Esophagus (tissue), 2 donors: ENCODE measurements at regions not wholly inside any gene's neighbourhood (a gene's known extent, or its start where the extent isn't known, plus 50 kb on each side); places are given as distances from the start of the nearest gene placed in this dataset.

Experiments used
- H3K27ac ChIP-seq, 2 donors: one replicate each; pipeline ENCODE4 v1.5.1; 2013; ENCODE audit warnings: low read depth in 2 of 2, mild to moderate bottlenecking in 2 of 2, inconsistent platforms in 1 of 2, low read length in 1 of 2, moderate library complexity in 1 of 2
- H3K27me3 ChIP-seq, 2 donors: one replicate each; pipeline ENCODE4 v1.6.1; 2013; ENCODE audit warnings: low read length in 2 of 2, control low read depth in 1 of 2, mild to moderate bottlenecking in 1 of 2; ENCODE audit not compliant: insufficient read depth in 2 of 2, control insufficient read depth in 1 of 2
- H3K36me3 ChIP-seq, 2 donors: one replicate each; pipeline ENCODE4 v1.6.1; 2013; ENCODE audit warnings: low read length in 1 of 2; ENCODE audit not compliant: control insufficient read depth in 2 of 2, insufficient read depth in 2 of 2
- H3K4me1 ChIP-seq, 2 donors: one replicate each; pipeline ENCODE4 v1.6.1; 2013; ENCODE audit warnings: low read length in 1 of 2; ENCODE audit not compliant: control insufficient read depth in 2 of 2, insufficient read depth in 2 of 2
- H3K4me3 ChIP-seq, 2 donors: one replicate each; pipeline ENCODE4 v1.5.1; 2013; ENCODE audit warnings: low read length in 2 of 2, mild to moderate bottlenecking in 2 of 2, low read depth in 1 of 2, moderate library complexity in 1 of 2
- H3K9me3 ChIP-seq, 2 donors: one replicate each; pipeline ENCODE4 v1.6.1; 2013; ENCODE audit warnings: mild to moderate bottlenecking in 2 of 2, low read depth in 1 of 2, low read length in 1 of 2, moderate library complexity in 1 of 2; ENCODE audit not compliant: control insufficient read depth in 2 of 2, insufficient read depth in 1 of 2
- WGBS, 2 donors: extraction: QIAGEN DNeasy Blood & Tissue Kit; methylation state at CpG; one replicate each; pipeline ENCODE4 v1.1.7; 2013; 5-methylcytosine and 5-hydroxymethylcytosine counted together
- donor health status: healthy with polysubstance abuse.
- donor health status: Bipolar disorder and iron deficiency.

GRCh38 chr19:30854661-30855060 lies 482.5 kb downstream of the ZNF536 start:
- 79 to 91% methylated on average over 4 of the region's 4 CpGs for WGBS, 2 donors
- no peak overlapping the region for H3K27ac ChIP-seq
- no peaks in the 10 kb centered on the region for H3K4me1 ChIP-seq
- H3K36me3 ChIP-seq = no peaks in the 10 kb centered on the region
- peaks cover 0 to 1% of the 10 kb centered on the region in 2 donors for H3K9me3 ChIP-seq
- no peak overlapping the region for H3K4me3 ChIP-seq
- no peaks in the 10 kb centered on the region for H3K27me3 ChIP-seq

- H3K4me3 ChIP-seq = no peak overlapping the region
- no peaks in the 10 kb centered on the region for H3K27me3 ChIP-seq
- no peaks in the 10 kb centered on the region for H3K9me3 ChIP-seq
- 72 to 77% methylated on average over 1 of the region's 1 CpG for WGBS, 2 donors
- no peak overlapping the region for H3K27ac ChIP-seq
- H3K4me1 ChIP-seq = no peaks in the 10 kb centered on the region
- no peaks in the 10 kb centered on the region for H3K36me3 ChIP-seq
Measured at GRCh38 chr19:30854207-30854606, 482.0 kb downstream of the ZNF536 start.

GRCh38 chr19:30853036-30853435 lies 480.9 kb downstream of the ZNF536 start:
- Histone ChIP-seq H3K27ac (no peak overlapping the region), H3K4me1 (no peaks in the 10 kb centered on the region), H3K27me3 (no peaks in the 10 kb centered on the region), H3K36me3 (no peaks in the 10 kb centered on the region), H3K9me3 (no peaks in the 10 kb centered on the region), H3K4me3 (no peak overlapping the region)
- WGBS, 2 donors = 87 to 91% methylated on average over 3 of the region's 3 CpGs

- Histone ChIP-seq H3K36me3 (no peaks in the 10 kb centered on the region), H3K27ac (no peak overlapping the region), H3K4me1 (no peaks in the 10 kb centered on the region), H3K27me3 (no peaks in the 10 kb centered on the region), H3K4me3 (no peak overlapping the region), H3K9me3 (no peaks in the 10 kb centered on the region)
- WGBS, 2 donors = 88 to 89% methylated on average over 10 of the region's 10 CpGs
Measured at GRCh38 chr19:30852168-30852567, 480.0 kb downstream of the ZNF536 start.

DNA sequence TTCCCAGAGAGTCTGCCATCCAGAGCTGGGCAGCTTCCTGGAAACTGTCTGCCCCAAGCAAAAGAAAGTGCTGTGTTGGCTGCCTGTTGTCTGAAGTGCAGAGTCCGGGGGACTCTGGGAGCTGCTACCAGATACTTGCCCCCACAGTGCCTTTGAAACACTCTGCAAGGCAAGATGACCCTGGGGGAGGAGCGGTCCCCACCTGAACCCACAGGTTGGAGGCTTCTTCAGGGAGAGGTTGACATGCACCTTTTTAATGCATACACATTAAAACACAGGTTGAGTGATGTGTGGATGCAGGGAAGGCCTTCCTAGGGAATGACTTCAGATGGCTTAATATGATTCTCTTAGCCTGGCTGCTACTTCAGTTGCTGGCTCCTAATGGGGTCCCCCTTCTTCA lies 479.5 kb downstream of the ZNF536 start:
- Histone ChIP-seq H3K4me1 (no peaks in the 10 kb centered on the region), H3K27me3 (no peaks in the 10 kb centered on the region), H3K4me3 (no peak overlapping the region), H3K9me3 (no peaks in the 10 kb centered on the region), H3K36me3 (no peaks in the 10 kb centered on the region), H3K27ac (no peak overlapping the region)
- 85 to 88% methylated on average over 2 of the region's 2 CpGs for WGBS, 2 donors

DNA sequence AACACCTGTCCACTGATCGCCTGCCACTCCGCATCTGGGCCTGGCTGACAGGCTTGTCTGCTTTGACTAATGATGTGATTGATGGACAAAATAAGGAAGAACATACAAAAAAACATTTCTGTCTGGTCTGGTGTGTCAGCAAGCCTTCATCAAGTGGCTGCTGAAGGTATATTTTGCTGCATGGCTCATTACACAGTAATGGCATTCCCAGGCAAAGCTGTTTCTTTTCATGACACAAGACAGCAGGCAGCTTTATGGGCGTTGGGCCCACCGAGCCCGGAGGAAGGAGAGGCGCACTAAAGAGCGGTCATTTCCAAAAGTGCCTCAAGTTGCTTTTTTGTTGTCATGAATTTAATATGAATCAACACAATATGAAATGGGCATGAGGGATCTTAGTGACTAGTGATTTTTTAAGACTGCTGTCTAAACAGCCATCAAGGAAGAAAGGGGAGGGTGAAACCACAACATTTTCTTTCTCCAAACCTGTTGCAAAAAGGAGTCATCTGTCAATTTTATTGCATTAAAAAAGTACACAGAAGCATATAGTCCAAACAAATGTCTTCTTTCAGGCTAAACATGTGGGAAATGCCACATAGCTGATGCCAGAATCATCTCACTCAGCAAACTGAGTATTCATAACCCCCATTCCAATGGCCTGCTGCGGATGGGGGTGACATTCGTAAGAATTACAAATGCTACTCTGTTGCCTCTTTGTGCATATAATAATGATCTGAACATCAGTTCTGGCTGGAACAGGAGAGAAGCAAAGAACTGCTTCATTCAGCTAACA lies 476.6 kb downstream of the ZNF536 start:
- Histone ChIP-seq H3K9me3 (no peaks in the 10 kb centered on the region), H3K4me1 (no peaks in the 10 kb centered on the region), H3K27ac (no peak overlapping the region), H3K36me3 (no peaks in the 10 kb centered on the region), H3K4me3 (no peak overlapping the region), H3K27me3 (no peaks in the 10 kb centered on the region)
- 72 to 73% methylated on average over 9 of the region's 9 CpGs for WGBS, 2 donors

DNA sequence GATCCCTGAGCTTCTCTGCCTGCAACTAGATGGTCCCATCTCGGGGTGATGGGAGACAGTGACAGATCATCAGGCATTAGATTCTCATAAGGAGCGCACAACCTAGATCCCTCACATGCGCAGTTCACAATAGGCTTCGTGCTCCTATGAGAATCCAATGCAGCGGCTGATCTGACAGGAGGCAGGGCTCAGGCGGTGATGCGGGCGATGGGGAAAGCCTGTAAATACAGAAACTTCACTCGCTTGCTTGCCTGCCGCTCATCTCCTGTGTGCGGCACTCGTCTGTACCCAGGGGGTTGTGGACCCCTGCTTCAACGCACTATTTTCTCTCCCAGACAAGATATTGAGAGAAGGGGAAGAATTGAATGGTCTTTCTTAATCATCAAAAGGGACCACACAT lies 473.9 kb downstream of the ZNF536 start:
- WGBS, 2 donors = 92 to 93% methylated on average over 13 of the region's 13 CpGs
- no peak overlapping the region for H3K27ac ChIP-seq

DNA sequence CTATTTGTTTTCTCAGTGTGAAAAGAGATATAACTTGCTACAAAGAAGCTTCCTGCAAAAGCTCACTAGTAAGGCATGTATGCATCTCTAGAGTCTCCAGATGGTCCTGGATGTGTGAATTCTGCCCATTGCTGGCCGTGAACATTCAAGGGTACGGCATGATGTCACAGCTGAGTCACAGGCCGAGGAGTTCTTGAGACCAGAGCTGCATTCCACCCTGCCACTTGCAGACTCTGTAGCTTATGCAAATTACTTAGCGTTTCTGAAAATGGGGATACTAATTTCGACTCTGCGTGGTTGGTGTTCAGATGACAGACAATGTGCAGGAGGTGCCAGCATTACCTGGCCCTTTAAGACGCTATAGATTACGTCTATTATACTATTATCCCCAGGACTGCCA lies 470.7 kb downstream of the ZNF536 start:
- Histone ChIP-seq H3K9me3 (peaks cover 0 to 6% of the 10 kb centered on the region in 2 donors), H3K36me3 (no peaks in the 10 kb centered on the region), H3K4me1 (no peaks in the 10 kb centered on the region), H3K4me3 (no peak overlapping the region), H3K27ac (no peak overlapping the region), H3K27me3 (no peaks in the 10 kb centered on the region)
- 83 to 84% methylated on average over 8 of the region's 8 CpGs for whole genome bisulfite sequencing, 2 donors

More for the DNA sequence above, 473.9 kb downstream of the ZNF536 start:
- Histone ChIP-seq H3K27me3 (no peaks in the 10 kb centered on the region), H3K9me3 (peaks cover 0 to 6% of the 10 kb centered on the region in 2 donors), H3K4me1 (no peaks in the 10 kb centered on the region), H3K36me3 (no peaks in the 10 kb centered on the region), H3K4me3 (no peak overlapping the region)

GRCh38 chr19:30841934-30842333 lies 469.8 kb downstream of the ZNF536 start:
- Histone ChIP-seq H3K27ac (no peak overlapping the region), H3K9me3 (peaks cover 0 to 6% of the 10 kb centered on the region in 2 donors), H3K4me3 (no peak overlapping the region), H3K27me3 (no peaks in the 10 kb centered on the region), H3K36me3 (no peaks in the 10 kb centered on the region), H3K4me1 (no peaks in the 10 kb centered on the region)
- 88 to 90% methylated on average over 5 of the region's 5 CpGs for WGBS, 2 donors

DNA sequence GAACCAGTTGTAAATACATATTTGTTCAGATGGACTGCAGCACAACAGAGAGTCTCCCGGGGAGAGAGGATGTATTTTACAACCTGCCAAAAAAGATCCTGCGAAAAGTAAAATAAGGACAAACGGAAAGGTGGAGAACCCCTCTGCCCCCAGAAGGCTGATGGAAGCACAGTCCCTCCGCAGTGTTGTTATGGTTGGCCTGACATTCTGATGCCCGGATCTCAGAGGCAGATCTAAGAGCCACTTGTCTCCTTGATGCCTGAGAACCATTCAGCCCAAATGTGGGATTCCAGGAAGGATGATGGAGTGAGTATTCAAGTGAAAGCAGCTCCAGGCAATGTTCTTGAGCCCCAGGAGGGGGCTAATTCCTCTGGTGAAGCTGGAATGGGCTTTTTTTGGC lies 458.7 kb downstream of the ZNF536 start:
- H3K27ac ChIP-seq = no peak overlapping the region
- 83 to 84% methylated on average over 5 of the region's 5 CpGs for WGBS, 2 donors

More for the DNA sequence above, 458.7 kb downstream of the ZNF536 start:
- Histone ChIP-seq H3K9me3 (peaks cover 0 to 2% of the 10 kb centered on the region in 2 donors), H3K4me3 (no peak overlapping the region), H3K36me3 (no peaks in the 10 kb centered on the region), H3K27me3 (no peaks in the 10 kb centered on the region), H3K4me1 (no peaks in the 10 kb centered on the region)
